ENCODE measurements at regions not wholly inside any gene's neighbourhood (a gene's known extent, or its start where the extent isn't known, plus 50 kb on each side); places are given as distances from the start of the nearest gene placed in this dataset.

DNA sequence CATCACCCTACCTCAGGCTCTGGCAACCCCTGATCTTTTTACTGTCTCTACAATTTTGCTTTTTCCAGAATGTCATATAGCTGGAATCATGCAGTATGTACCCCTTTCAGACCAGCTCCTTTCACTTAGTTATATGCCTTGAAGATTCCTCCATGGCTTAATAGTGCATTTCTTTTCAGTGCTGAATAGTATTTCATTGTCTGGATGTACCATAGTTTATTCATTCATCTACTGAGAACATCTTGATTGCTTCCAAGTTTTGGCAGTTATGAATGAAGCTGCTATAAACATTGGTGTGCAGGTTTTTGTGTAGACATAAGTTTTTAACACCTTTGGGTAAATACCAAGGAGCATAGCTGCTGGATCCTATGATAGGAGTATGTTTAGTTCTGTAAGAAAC is 50.8 kb upstream of the ANP32A start:
- Mint-ChIP-seq H3K36me3 (ENCODE audit: low read depth) (no peaks in the 10 kb centered on the region), H3K27ac (no peak overlapping the region), H3K4me1 (ENCODE audit: low read depth) (no peaks in the 10 kb centered on the region), H3K4me3 (no peak overlapping the region), H3K27me3 (ENCODE audit: insufficient read depth) (peaks cover 14% of the 10 kb centered on the region), H3K9me3 (no peaks in the 10 kb centered on the region)
- no peak for TF ChIP-seq CTCF (IDR thresholded peaks at IDR 0.05)
- DNase-seq, result no peak

GRCh38 chr15:68874788-68875187 is 54.1 kb upstream of the ANP32A start:
- no peak overlapping the region for H3K27ac Mint-ChIP-seq
- no peak for TF ChIP-seq CTCF (IDR thresholded peaks at IDR 0.05)
- DNase-seq, result no peak
- no peaks in the 10 kb centered on the region for H3K36me3 Mint-ChIP-seq (ENCODE audit: low read depth)
- H3K27me3 Mint-ChIP-seq (ENCODE audit: insufficient read depth), result peaks cover 22% of the 10 kb centered on the region
- H3K9me3 Mint-ChIP-seq, result no peaks in the 10 kb centered on the region
- no peaks in the 10 kb centered on the region for H3K4me1 Mint-ChIP-seq (ENCODE audit: low read depth)
- H3K4me3 Mint-ChIP-seq, result no peak overlapping the region

GRCh38 chr15:68875377-68876116 is 54.8 kb upstream of the SPESP1 start:
- Mint-ChIP-seq H3K36me3 (ENCODE audit: low read depth) (no peaks in the 10 kb centered on the region), H3K27me3 (ENCODE audit: insufficient read depth) (peaks cover 19% of the 10 kb centered on the region), H3K4me1 (ENCODE audit: low read depth) (no peaks in the 10 kb centered on the region), H3K9me3 (no peaks in the 10 kb centered on the region), H3K4me3 (peak overlapping the region; percentile 82), H3K27ac (no peak overlapping the region)
- peak; percentile 95 for TF ChIP-seq CTCF (IDR thresholded peaks at IDR 0.05)
- DNase-seq, result peak; percentile 82

GRCh38 chr15:68877626-68878025 is 52.7 kb upstream of the SPESP1 start:
- Mint-ChIP-seq H3K4me3 (no peak overlapping the region), H3K4me1 (ENCODE audit: low read depth) (no peaks in the 10 kb centered on the region), H3K9me3 (no peaks in the 10 kb centered on the region), H3K36me3 (ENCODE audit: low read depth) (no peaks in the 10 kb centered on the region), H3K27ac (no peak overlapping the region), H3K27me3 (ENCODE audit: insufficient read depth) (peaks cover 19% of the 10 kb centered on the region)
- no peak for DNase-seq
- TF ChIP-seq CTCF (IDR thresholded peaks at IDR 0.05), result no peak

DNA sequence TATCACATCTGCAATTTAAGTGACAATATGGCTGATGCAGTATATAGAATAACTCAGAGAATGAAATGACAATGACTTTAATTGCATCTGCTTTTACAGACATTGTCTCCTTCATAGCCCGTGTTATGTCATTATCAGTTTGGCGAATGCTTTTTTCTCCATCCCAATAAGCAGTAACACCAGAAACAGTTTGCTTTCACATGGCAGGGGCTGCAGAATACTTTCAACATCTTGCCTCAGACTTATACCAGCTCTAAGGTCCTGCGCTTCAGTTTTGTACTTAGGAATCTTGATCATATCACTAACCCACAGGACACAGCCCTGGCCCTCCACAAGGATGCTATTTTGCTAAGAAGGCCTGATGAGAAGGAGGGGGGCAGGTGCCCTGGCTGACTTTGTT is 49.9 kb upstream of the SPESP1 start:
- TF ChIP-seq CTCF (IDR thresholded peaks at IDR 0.05), result no peak
- Mint-ChIP-seq H3K27me3 (ENCODE audit: insufficient read depth) (peaks cover 16% of the 10 kb centered on the region), H3K4me1 (ENCODE audit: low read depth) (peaks cover 8% of the 10 kb centered on the region), H3K27ac (no peak overlapping the region), H3K4me3 (no peak overlapping the region), H3K36me3 (ENCODE audit: low read depth) (no peaks in the 10 kb centered on the region), H3K9me3 (no peaks in the 10 kb centered on the region)
- no peak for DNase-seq
